Stomach (tissue), 8 donors: ENCODE measurements at regions not wholly inside any gene's neighbourhood (a gene's known extent, or its start where the extent isn't known, plus 50 kb on each side); places are given as distances from the start of the nearest gene placed in this dataset.

ENCODE experiments used
- DNase-seq, 2 donors: peaks; one replicate each; pipeline versions ENCODE4 v3.0.0 to v3.0.0-alpha.2; 2013 to 2019
- H3K27ac ChIP-seq, 5 donors: fragments of 200-600 bp in 4 of 5; sonication (generic) in 4 of 5; one replicate each; pipeline ENCODE4 v1.5.1; 2013 to 2019; ENCODE audit warnings: mild to moderate bottlenecking in 1 of 5, moderate library complexity in 1 of 5
- H3K27me3 ChIP-seq, 3 donors: fragments of 200-600 bp; sonication (generic); one replicate each; pipeline ENCODE4 v1.5.1; 2017 to 2019; ENCODE audit warnings: mixed run types in 1 of 3
- H3K36me3 ChIP-seq, 4 donors: fragments of 200-600 bp; sonication (generic); 1 replicate in 3 of 4; 2 replicates in 1 of 4; pipeline ENCODE4 v1.5.1; 2016 to 2019
- H3K4me1 ChIP-seq, 4 donors: fragments of 200-600 bp; sonication (generic); one replicate each; pipeline ENCODE4 v1.5.1; 2016 to 2019
- H3K4me3 ChIP-seq, 4 donors: fragments of 200-600 bp; sonication (generic) in 3 of 4; one replicate each; pipeline ENCODE4 v1.5.1; 2016 to 2019; ENCODE audit warnings: mild to moderate bottlenecking in 1 of 4
- H3K9me3 ChIP-seq, 4 donors: fragments of 200-600 bp; sonication (generic); one replicate each; pipeline ENCODE4 v1.5.1; 2016 to 2019
- EP300 ChIP-seq: sonication (generic); formaldehyde crosslinking; IDR thresholded peaks from one replicate; pipeline ENCODE4 v1.6.1; 2017; ENCODE audit warnings: antibody characterized with exemption
- POLR2A ChIP-seq, 4 donors: fragments of 450-650 bp; IDR thresholded peaks; one replicate each; pipeline ENCODE4 v1.6.1; 2016; ENCODE audit warnings: antibody characterized with exemption in 4 of 4, control low read depth in 2 of 4, mild to moderate bottlenecking in 1 of 4, moderate library complexity in 1 of 4
- POLR2AphosphoS5 ChIP-seq, 3 donors: sonication (generic); formaldehyde crosslinking; IDR thresholded peaks; one replicate each; pipeline ENCODE4 v1.6.1; 2016; ENCODE audit warnings: antibody characterized with exemption in 3 of 3
- WGBS, 5 donors: extraction: QIAGEN DNeasy Blood & Tissue Kit in 3 of 5; methylation state at CpG; one replicate each; pipeline versions ENCODE4 v1.1.5 to v1.1.7; 2013 to 2018; 5-methylcytosine and 5-hydroxymethylcytosine counted together
- intact Hi-C: fragments of 100-400 bp; cut with DNase I; formaldehyde crosslinking; loops from one replicate; pipeline ENCODE4 v1.15.1; 2023; ENCODE audit warnings: low total_unique reads
- TF ChIP-seq, protein P1 (sequence below), 7 experiments: fragments of 450-650 bp in 4 of 7; fragments of 200-600 bp in 3 of 7; sonication (generic) in 3 of 7; IDR thresholded peaks; one replicate each; pipeline ENCODE4 v1.5.1; 2016 to 2019; ENCODE audit warnings: antibody characterized with exemption in 7 of 7, control low read depth in 2 of 7, mild to moderate bottlenecking in 1 of 7
- donor health status: healthy with polysubstance abuse.
- donor health status: Bipolar disorder and iron deficiency.
- donor health status: healthy.

DNA sequence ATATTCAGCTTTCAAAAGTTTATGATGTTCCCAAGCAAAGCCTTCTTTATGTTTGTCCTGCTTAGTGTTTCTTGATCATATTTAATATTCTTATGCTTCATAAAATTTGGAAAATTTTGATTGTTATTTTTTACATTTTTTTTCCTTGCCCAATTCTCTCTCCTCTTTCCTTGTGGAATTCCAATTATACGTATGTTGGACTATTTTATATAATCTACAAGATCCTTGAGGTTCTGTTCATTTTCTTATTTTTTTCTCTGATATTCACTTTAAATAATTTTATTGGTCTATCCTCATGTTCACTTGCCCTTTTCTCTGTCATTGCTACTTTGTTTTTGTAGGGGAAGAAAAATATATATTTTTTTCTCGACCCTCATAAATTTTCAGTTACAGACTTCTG, 167.7 kb downstream of the DYRK2 start:
- intact Hi-C loops = no loop called here

DNA sequence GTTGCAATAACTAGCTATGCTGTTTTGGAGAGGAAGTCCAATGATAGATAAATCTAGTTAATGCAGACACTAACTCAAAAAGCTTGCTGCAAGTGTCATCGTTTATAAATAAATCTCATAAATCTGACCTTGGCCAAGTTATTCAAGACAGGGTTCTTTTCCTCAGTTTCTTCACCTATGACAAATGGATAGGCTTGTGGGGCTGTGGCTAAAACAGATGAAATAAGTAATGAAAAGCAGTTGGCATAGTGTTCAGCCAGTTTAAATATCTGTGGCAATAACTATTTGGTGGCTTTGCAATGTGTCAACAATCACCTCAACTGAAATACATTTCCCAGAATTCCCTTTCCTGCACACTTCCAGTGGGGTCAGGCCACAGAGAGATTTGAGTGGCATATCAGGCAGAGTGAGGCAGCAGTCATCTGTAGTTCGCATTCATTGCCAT, 169.9 kb downstream of the DYRK2 start:
- Histone ChIP-seq H3K27me3 (no peaks in the 10 kb centered on the region), H3K9me3 (peaks cover 0 to 19% (median 12%) of the 10 kb centered on the region in 4 donors), H3K4me1 (no peaks in the 10 kb centered on the region), H3K27ac (no peak overlapping the region), H3K4me3 (no peak overlapping the region), H3K36me3 (no peaks in the 10 kb centered on the region)
- TF ChIP-seq EP300 (no peak), POLR2A (IDR thresholded peaks at IDR 0.05) (no peak)
- intact Hi-C loops = no loop called here
- WGBS, 5 donors = 91 to 96% (median 92%) methylated on average over 2 of the region's 2 CpGs
- DNase-seq = no peak

More for the DNA sequence above, 167.7 kb downstream of the DYRK2 start:
- Histone ChIP-seq H3K9me3 (peaks cover 0 to 19% (median 12%) of the 10 kb centered on the region in 4 donors), H3K27ac (no peak overlapping the region), H3K4me1 (no peaks in the 10 kb centered on the region), H3K27me3 (no peaks in the 10 kb centered on the region), H3K4me3 (no peak overlapping the region), H3K36me3 (no peaks in the 10 kb centered on the region)
- TF ChIP-seq POLR2A (IDR thresholded peaks at IDR 0.05) (no peak), EP300 (no peak), POLR2AphosphoS5 (IDR thresholded peaks at IDR 0.05) (no peak)
- TF ChIP-seq, protein P1, sequence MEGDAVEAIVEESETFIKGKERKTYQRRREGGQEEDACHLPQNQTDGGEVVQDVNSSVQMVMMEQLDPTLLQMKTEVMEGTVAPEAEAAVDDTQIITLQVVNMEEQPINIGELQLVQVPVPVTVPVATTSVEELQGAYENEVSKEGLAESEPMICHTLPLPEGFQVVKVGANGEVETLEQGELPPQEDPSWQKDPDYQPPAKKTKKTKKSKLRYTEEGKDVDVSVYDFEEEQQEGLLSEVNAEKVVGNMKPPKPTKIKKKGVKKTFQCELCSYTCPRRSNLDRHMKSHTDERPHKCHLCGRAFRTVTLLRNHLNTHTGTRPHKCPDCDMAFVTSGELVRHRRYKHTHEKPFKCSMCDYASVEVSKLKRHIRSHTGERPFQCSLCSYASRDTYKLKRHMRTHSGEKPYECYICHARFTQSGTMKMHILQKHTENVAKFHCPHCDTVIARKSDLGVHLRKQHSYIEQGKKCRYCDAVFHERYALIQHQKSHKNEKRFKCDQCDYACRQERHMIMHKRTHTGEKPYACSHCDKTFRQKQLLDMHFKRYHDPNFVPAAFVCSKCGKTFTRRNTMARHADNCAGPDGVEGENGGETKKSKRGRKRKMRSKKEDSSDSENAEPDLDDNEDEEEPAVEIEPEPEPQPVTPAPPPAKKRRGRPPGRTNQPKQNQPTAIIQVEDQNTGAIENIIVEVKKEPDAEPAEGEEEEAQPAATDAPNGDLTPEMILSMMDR (IDR thresholded peaks at IDR 0.05) = no peak
- WGBS, 5 donors = 97 to 99% (median 99%) methylated on average over 2 of the region's 2 CpGs
- no peak for DNase-seq

DNA sequence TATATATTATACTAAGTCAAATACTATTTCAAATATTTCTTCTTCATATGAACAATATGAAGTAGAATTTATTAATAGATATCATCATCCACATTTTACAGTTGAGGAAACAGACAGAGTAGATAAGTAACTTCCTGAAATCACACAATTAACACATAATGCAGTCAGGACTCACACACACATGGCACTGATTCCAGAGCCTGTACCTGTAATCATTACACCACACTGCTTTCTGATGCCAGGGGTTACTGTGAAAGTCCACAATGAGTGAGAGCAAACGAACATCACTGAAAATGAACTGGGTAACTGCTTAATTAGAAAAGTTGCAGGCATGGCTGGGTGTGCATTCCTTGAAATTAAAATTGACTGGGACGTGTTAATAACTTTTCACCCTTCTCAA, 169.3 kb upstream of the IFNG-AS1 start:
- TF ChIP-seq POLR2A (IDR thresholded peaks at IDR 0.05) = no peak
- TF ChIP-seq EP300 = no peak
- TF ChIP-seq POLR2AphosphoS5 (IDR thresholded peaks at IDR 0.05) = no peak
- TF ChIP-seq, protein P1 (IDR thresholded peaks at IDR 0.05) = no peak
- Histone ChIP-seq H3K4me1 (no peaks in the 10 kb centered on the region), H3K36me3 (no peaks in the 10 kb centered on the region), H3K27ac (no peak overlapping the region), H3K27me3 (no peaks in the 10 kb centered on the region), H3K9me3 (peaks cover 0 to 19% (median 12%) of the 10 kb centered on the region in 4 donors), H3K4me3 (no peak overlapping the region)
- intact Hi-C loops = no loop called here
- DNase-seq = no peak
- WGBS, 5 donors = 42 to 68% (median 61%) methylated on average over 2 of the region's 2 CpGs

DNA sequence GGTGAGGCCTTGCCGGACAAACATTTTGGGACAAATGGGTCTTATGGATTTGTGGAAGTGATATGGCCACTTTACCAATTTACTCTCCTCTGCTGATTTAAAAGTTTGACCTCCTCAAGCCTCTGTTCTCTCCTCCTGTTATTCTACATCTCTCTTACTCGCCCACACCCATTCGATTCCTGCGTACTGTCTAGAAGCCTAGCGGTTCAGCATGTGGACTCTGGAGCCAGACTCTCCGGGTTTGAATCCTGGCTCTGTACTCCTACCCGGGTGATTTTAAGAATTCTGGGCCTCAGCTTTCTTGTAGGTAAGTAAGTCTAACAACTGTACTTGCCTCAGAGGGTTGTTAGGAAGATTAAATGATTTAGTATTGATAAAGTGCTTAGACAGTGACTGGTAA, 168.6 kb upstream of the IFNG-AS1 start:
- peaks cover 0 to 13% (median 8%) of the 10 kb centered on the region in 4 donors for H3K9me3 ChIP-seq
- TF ChIP-seq POLR2A (IDR thresholded peaks at IDR 0.05) = no peak
- TF ChIP-seq POLR2AphosphoS5 (IDR thresholded peaks at IDR 0.05) = no peak
- TF ChIP-seq, protein P1 (IDR thresholded peaks at IDR 0.05) = no peak
- TF ChIP-seq EP300 = no peak
- 74 to 89% (median 80%) methylated on average over 7 of the region's 7 CpGs for WGBS, 5 donors
- H3K4me3 ChIP-seq = no peak overlapping the region
- no peak for DNase-seq
- no peaks in the 10 kb centered on the region for H3K27me3 ChIP-seq
- no peaks in the 10 kb centered on the region for H3K4me1 ChIP-seq
- H3K36me3 ChIP-seq = no peaks in the 10 kb centered on the region
- intact Hi-C loops = no loop called here
- H3K27ac ChIP-seq = no peak overlapping the region

DNA sequence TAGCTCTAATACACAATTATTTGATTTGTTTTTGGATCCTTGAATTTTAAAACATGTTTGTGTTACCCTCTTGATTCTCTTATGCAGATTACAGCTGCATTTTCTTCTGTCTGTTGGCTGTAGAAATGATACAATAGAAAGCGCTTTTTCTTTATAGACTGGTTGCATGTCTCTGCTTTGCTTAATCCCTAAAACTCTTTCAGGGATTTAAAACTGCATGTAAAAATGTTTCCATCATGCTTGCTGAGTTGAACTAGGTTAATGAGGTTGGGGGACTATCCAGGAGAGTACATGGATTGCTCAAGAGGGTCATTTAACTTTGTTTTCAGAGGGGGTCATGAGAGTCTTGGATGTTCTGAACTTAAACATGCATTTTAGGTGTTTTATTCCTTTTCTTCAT, 166.4 kb upstream of the IFNG-AS1 start:
- H3K4me1 ChIP-seq = peaks cover 0 to 10% (median 5%) of the 10 kb centered on the region in 4 donors
- WGBS, 5 donors = 90 to 100% (median 97%) methylated on average over 1 of the region's 1 CpG
- no peak for DNase-seq
- no peak overlapping the region for H3K4me3 ChIP-seq
- intact Hi-C loops = no loop called here
- H3K27me3 ChIP-seq = no peaks in the 10 kb centered on the region
- H3K36me3 ChIP-seq = no peaks in the 10 kb centered on the region
- H3K27ac ChIP-seq = no peak overlapping the region
- no peak for TF ChIP-seq EP300
- no peaks in the 10 kb centered on the region for H3K9me3 ChIP-seq
